ENCODE measurements at regions not wholly inside any gene's neighbourhood (a gene's known extent, or its start where the extent isn't known, plus 50 kb on each side); places are given as distances from the start of the nearest gene placed in this dataset.

- TF ChIP-seq NUFIP1 (IDR thresholded peaks at IDR 0.05; ENCODE audit: partially characterized antibody) (peak; percentile 84), ESRRA (IDR thresholded peaks at IDR 0.05; ENCODE audit: borderline replicate concordance, low read depth) (peak; percentile 70), SOX6 (IDR thresholded peaks at IDR 0.05) (peak; percentile 74), SNRNP70 (optimal IDR thresholded peaks at IDR 0.05; ENCODE audit: low read depth, low read length) (no peak), NRF1 (conservative IDR thresholded peaks at IDR 0.05 in 1 of 2, IDR thresholded peaks at IDR 0.05 in 1 of 2) (0 out of 4 replicates have a peak, but pooled peaks of 1 of the 2 experiments have one; percentile 15), ZNF668 (CRISPR knock-in tag; IDR thresholded peaks at IDR 0.05) (peak; percentile 92), ZBTB26 (CRISPR knock-in tag; IDR thresholded peaks at IDR 0.05) (no peak; the same call in 1 of the 2 replicates), TRIM28 (IDR thresholded peaks at IDR 0.05) (peak; percentile 66), ZNF146 (CRISPR knock-in tag; IDR thresholded peaks at IDR 0.05; ENCODE audit: unreplicated experiment) (no peak), SNAPC5 (CRISPR knock-in tag; IDR thresholded peaks at IDR 0.05) (no peak), MEF2D (tag; conservative IDR thresholded peaks at IDR 0.05; ENCODE audit: low read depth) (peak; percentile 85), ZNF398 (CRISPR knock-in tag; IDR thresholded peaks at IDR 0.05) (0 out of 2 replicates have a peak, but pooled peaks have one; percentile 38), ARID3A (IDR thresholded peaks at IDR 0.05; ENCODE audit: borderline replicate concordance, low read depth, low read length) (peak; percentile 74; the same call in 1 of the 2 replicates), ZBTB7A (IDR thresholded peaks at IDR 0.05; ENCODE audit: borderline replicate concordance, control insufficient read depth, low read depth, low read length) (peak; percentile 43; the same call in 1 of the 2 replicates), THRAP3 (IDR thresholded peaks at IDR 0.05; ENCODE audit: borderline replicate concordance) (no peak), ZNF347 (CRISPR knock-in tag; IDR thresholded peaks at IDR 0.05; ENCODE audit: low read depth) (no peak; the same call in 1 of the 2 replicates), ZNF764 (CRISPR knock-in tag; IDR thresholded peaks at IDR 0.05; ENCODE audit: low read depth) (no peak), PREB (CRISPR knock-in tag; IDR thresholded peaks at IDR 0.05) (no peak; the same call in 1 of the 2 replicates), COPS2 (conservative IDR thresholded peaks at IDR 0.05) (no peak), HNRNPLL (IDR thresholded peaks at IDR 0.05; ENCODE audit: low read depth, low read length, poor library complexity, severe bottlenecking) (no peak), HDAC6 (IDR thresholded peaks at IDR 0.05; ENCODE audit: low read depth, low read length) (no peak)
Measured at GRCh38 chr1:234874291-234875288, 254.0 kb downstream of the TOMM20 start (continued).

Measured in K562 (cell line).